ENCODE measurements at regions not wholly inside any gene's neighbourhood (a gene's known extent, or its start where the extent isn't known, plus 50 kb on each side); places are given as distances from the start of the nearest gene placed in this dataset.
"Not testable (repeated sequence)": the region's sequence is repeated elsewhere in the genome, so short reads cannot be mapped to it uniquely, and the experiment has no call there.

DNA sequence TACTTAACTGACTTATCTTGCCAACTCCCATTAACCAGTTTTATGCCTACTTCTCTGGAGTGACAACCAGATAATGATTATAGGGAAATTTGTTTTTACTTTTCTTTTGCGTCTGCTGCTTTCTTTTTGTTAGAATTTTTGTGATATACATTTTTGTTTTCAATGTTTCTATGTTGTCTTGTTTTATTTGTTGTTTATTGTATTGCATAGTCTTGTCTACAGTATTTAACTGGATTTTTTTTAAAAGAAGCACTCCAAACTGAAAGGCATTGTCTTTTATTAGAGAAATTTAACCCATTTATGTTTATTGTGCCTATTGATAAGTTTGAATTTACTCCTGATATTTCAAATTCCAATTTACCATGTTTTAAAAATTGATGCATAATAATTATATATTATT, 264.9 kb downstream of the NPIPA7 start:
- TF ChIP-seq, protein P1, sequence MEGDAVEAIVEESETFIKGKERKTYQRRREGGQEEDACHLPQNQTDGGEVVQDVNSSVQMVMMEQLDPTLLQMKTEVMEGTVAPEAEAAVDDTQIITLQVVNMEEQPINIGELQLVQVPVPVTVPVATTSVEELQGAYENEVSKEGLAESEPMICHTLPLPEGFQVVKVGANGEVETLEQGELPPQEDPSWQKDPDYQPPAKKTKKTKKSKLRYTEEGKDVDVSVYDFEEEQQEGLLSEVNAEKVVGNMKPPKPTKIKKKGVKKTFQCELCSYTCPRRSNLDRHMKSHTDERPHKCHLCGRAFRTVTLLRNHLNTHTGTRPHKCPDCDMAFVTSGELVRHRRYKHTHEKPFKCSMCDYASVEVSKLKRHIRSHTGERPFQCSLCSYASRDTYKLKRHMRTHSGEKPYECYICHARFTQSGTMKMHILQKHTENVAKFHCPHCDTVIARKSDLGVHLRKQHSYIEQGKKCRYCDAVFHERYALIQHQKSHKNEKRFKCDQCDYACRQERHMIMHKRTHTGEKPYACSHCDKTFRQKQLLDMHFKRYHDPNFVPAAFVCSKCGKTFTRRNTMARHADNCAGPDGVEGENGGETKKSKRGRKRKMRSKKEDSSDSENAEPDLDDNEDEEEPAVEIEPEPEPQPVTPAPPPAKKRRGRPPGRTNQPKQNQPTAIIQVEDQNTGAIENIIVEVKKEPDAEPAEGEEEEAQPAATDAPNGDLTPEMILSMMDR (IDR thresholded peaks at IDR 0.05): not testable (repeated sequence)
- TF ChIP-seq RNF2 (IDR thresholded peaks at IDR 0.05; ENCODE audit: borderline replicate concordance, low read depth); EP300 (IDR thresholded peaks at IDR 0.05); POLR2A (IDR thresholded peaks at IDR 0.05; ENCODE audit: low read length): not testable (repeated sequence)
